ENCODE measurements at regions not wholly inside any gene's neighbourhood (a gene's known extent, or its start where the extent isn't known, plus 50 kb on each side); places are given as distances from the start of the nearest gene placed in this dataset.
"Not testable (repeated sequence)": the region's sequence is repeated elsewhere in the genome, so short reads cannot be mapped to it uniquely, and the experiment has no call there.

GRCh38 chr3:153032891-153033290 lies 129.1 kb upstream of the RAP2B start:
- DNase-seq: no peak

GRCh38 chr3:153036846-153037245 lies 125.2 kb upstream of the RAP2B start:
- DNase-seq: no peak

GRCh38 chr3:153038367-153038766 lies 123.7 kb upstream of the RAP2B start:
- peak; percentile 20 for DNase-seq

GRCh38 chr3:153038779-153039178 lies 123.2 kb upstream of the RAP2B start:
- no peak for DNase-seq

- DNase-seq: no peak
Observed at GRCh38 chr3:153041181-153041580, 120.8 kb upstream of the RAP2B start.

GRCh38 chr3:153042088-153042487 lies 119.9 kb upstream of the RAP2B start:
- peak; percentile 16 for DNase-seq

- no peak for DNase-seq
Observed at GRCh38 chr3:153043729-153044328, 118.2 kb upstream of the RAP2B start.

GRCh38 chr3:153045150-153045549 lies 116.9 kb upstream of the RAP2B start:
- DNase-seq: no peak

- no peak for DNase-seq
Observed at GRCh38 chr3:153050978-153051377, 111.0 kb upstream of the RAP2B start.

GRCh38 chr3:153051427-153052095 lies 110.5 kb upstream of the RAP2B start:
- no peak for DNase-seq

- no peak for DNase-seq
Observed at GRCh38 chr3:153052096-153052460, 109.9 kb upstream of the RAP2B start.

- no peak for DNase-seq
Observed at GRCh38 chr3:153055217-153055616, 106.8 kb upstream of the RAP2B start.

- DNase-seq: no peak
Observed at GRCh38 chr3:153055779-153056178, 106.2 kb upstream of the RAP2B start.

- not testable (repeated sequence) for DNase-seq
Observed at GRCh38 chr3:153058031-153058688, 103.9 kb upstream of the RAP2B start.

GRCh38 chr3:153060346-153060745 lies 101.7 kb upstream of the RAP2B start:
- no peak for DNase-seq

GRCh38 chr3:153061938-153062528 lies 100.0 kb upstream of the RAP2B start:
- DNase-seq: no peak

GRCh38 chr3:153063337-153063736 lies 98.7 kb upstream of the RAP2B start:
- DNase-seq: no peak

GRCh38 chr3:153066983-153067382 lies 95.0 kb upstream of the RAP2B start:
- DNase-seq: no peak

- DNase-seq: no peak
Observed at GRCh38 chr3:153069598-153070510, 92.2 kb upstream of the RAP2B start.

GRCh38 chr3:153070511-153070868 lies 91.5 kb upstream of the RAP2B start:
- DNase-seq: no peak

GRCh38 chr3:153072382-153072781 lies 89.6 kb upstream of the RAP2B start:
- DNase-seq: no peak

GRCh38 chr3:153072856-153073255 lies 89.2 kb upstream of the RAP2B start:
- no peak for DNase-seq

- no peak for DNase-seq
Observed at GRCh38 chr3:153073636-153074035, 88.4 kb upstream of the RAP2B start.

All from activated CD4-positive, alpha-beta T cell treated with anti-CD3 and anti-CD28 coated beads, Interleukin-2, amount 50 U/mL, for 16 hours (primary cell).